ENCODE measurements at regions not wholly inside any gene's neighbourhood (a gene's known extent, or its start where the extent isn't known, plus 50 kb on each side); places are given as distances from the start of the nearest gene placed in this dataset.

GRCh38 chr5:158049459-158049858, 190.5 kb upstream of the CLINT1 start:
- TF ChIP-seq CTCF (IDR thresholded peaks at IDR 0.05) (no peak), POLR2A (IDR thresholded peaks at IDR 0.05) (no peak), EP300 (IDR thresholded peaks at IDR 0.05) (no peak), POLR2AphosphoS5 (IDR thresholded peaks at IDR 0.05) (no peak)
